ENCODE measurements at regions not wholly inside any gene's neighbourhood (a gene's known extent, or its start where the extent isn't known, plus 50 kb on each side); places are given as distances from the start of the nearest gene placed in this dataset.
A peak's percentile ranks its signal among the peaks of the same experiment; 100 is the strongest.
"Not testable (repeated sequence)": the region's sequence is repeated elsewhere in the genome, so short reads cannot be mapped to it uniquely, and the experiment has no call there.

DNA sequence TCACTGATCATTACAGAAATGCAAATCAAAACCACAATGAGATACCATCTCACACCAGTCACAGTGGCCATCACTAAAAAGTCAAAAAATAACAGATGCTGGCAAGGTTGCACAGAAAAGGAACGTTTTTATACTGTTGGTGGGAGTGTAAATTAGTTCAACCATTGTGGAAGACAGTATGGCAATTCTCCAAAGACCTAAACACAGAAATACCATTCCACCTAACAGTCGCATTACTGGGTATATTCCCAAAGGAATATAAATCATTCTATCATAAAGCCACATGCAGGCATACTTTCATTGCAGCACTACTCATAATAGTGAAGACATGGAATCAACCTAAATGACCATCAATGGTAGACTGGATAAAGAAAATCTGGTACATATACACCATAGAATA, 83.2 kb upstream of the ARID5B start:
- not testable (repeated sequence) for DNase-seq (ENCODE audit: low spot score)

DNA sequence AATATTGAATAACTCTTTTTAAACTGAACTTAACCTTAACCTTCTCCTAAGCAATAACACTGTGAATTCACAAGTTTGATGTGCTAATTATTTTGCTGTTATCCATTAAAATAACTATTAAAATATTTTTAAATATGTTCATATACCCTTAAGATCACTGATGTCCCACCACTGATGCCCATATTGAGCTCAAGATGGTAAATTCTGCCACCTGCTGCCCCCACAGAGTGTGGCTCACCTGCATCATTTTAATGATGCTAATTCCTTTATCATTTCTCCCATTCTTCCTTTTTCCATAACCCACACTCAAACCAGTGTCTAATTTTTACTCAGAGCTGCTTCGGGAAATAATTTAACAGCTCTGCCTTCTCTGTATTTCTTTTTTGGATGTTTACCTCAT, 82.3 kb upstream of the ARID5B start:
- no peak for DNase-seq (ENCODE audit: low spot score)

DNA sequence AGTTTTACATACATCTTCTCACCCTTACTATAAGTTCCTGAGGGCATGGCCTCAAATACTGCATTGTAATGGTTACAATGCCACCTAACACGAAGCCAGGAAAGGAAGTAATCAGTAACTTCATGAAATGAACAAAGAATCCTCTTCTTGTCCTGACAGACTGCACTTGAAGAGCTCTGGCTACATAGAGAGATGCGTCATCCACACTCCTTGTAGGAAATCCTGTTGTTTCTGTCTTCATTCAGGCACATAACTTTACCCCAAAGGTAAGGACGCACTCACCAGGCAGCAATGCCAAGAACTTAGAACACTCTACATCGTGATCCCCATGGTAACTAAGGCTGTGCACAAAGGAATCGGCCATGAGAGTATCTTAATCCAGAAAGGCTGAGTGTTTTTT, 80.3 kb upstream of the ARID5B start:
- DNase-seq (ENCODE audit: low spot score) = no peak

DNA sequence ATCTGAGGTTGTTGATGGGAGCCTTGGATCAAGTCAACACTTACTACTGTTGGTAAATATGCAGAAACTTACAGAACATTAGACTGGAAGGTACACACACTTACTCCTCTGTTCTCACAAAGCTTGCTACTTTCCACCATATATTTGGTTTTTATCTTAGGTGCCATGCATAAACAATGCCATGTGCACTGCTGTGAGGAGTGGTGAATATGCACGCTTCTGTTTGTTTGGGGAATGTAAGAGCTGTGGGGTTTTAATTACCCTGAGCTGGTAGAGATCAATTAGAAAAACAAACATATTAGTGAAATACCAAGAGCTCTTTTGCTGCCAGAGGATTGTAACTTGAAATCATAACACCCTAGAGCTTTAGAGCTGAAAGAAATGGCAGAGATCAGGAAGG, 79.8 kb upstream of the ARID5B start:
- DNase-seq (ENCODE audit: low spot score) = no peak

DNA sequence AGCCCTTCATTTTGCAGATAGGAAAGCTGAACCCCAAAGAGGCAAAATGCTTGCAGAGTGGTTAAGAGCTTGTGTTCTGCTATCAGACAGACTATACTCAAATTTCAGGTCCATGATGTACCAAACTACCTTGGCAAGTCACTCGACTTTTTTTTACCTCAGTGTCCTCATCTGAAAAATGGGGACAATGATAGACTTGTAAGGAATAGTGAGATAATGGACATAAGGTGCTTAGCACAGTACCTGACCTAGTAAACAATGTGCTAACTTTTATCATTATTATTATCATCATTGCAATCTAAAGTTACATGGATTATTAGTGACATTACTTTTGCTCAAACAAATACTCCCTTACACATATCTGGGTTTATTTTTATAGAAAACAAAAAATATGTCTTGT, 79.4 kb upstream of the ARID5B start:
- no peak for DNase-seq (ENCODE audit: low spot score)

DNA sequence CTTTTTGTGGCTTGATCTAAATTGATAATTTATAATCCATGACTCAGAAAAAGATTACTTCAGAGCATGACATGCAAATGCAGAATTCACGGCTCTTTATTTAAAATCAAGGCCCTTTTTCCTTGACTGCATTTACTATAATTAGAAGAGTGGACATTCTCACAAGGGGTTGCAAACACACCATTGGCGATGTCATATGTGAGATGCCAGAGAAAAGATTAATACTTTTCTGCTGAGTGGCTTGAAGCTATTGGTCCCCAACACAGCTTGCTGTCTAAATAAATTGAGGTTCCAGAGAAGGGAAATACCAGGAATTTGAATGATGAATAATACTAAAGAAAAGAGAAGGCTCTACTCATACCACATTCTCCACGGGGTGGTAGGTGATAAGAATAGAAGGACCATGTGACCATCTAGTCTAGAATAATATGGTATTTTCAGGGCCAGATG, 78.7 kb upstream of the ARID5B start:
- DNase-seq (ENCODE audit: low spot score) = peak; percentile 27

DNA sequence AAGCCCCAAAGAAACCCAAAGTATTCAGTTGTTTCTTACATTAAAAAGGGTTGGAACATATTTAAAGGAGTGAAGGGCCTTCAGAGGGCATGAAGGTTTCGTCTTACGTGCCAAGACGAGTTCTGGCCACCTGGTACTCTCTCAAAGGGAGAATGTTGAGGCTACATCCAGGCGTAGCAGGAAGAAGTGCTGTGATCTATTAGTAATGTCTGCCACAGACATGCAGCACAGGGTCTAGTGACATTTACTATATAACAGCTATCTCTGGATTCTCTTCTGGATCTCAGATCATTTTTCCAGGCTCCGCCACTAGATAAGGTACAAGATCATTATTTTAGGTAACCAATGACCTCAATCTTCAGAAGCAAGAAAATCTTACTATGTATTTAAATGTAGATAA, 76.5 kb upstream of the ARID5B start:
- DNase-seq (ENCODE audit: low spot score) = no peak

DNA sequence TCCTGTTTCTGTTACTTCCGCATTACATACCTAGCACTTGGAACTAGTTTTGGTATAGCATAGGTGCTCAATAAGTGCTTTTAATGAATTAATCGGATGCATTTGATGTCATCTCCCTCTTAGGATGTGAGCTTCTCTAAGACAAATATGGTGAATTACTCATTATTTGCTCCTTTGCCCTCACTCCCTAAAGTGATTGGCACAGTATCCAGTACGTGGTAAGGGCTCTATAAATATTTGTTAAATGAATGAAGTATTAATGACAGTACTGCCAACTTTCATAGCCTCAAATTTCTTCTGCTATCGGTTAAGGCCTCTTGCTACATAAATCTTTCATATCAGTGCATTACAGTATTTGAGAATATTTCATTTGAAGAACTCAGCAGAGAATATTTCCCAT, 75.9 kb upstream of the ARID5B start:
- no peak for DNase-seq (ENCODE audit: low spot score)

DNA sequence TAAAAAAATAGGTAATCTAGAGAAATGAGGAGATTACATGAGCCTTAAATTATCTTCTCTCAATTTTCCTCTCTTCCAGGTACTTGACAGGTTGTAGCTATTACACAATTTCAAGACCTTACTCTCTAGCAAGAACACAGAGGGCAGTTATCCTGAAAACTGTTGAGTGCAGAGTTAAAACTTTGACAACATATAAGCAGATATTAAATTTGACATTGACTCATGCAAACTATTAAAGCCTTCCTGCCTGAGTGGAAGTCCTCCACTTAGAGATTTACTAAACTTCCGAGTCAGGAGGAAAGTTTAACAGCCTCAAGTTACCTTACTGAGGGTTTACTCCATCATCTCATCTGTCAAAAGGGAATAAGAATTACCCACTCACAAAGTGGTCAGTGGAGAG, 73.5 kb upstream of the ARID5B start:
- no peak for DNase-seq (ENCODE audit: low spot score)

DNA sequence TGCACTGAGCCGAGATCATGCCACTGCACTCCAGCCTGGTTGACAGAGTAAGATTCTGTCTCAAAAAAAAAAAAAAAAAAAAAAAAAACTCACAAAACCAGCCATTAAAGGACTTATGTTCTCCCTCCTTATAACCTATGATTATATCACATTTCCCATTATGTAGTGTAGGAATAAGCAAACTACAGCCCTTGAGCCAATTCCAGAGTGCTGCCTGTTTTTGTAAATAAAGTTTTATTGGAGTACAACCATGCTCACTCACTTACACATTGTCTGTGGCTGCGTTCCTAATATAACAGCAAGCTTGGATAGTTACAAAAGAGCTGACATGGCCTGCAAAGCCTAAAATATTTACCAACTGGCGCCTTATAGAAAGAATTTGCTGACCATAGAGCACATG, 72.7 kb upstream of the ARID5B start:
- no peak for DNase-seq (ENCODE audit: low spot score)

DNA sequence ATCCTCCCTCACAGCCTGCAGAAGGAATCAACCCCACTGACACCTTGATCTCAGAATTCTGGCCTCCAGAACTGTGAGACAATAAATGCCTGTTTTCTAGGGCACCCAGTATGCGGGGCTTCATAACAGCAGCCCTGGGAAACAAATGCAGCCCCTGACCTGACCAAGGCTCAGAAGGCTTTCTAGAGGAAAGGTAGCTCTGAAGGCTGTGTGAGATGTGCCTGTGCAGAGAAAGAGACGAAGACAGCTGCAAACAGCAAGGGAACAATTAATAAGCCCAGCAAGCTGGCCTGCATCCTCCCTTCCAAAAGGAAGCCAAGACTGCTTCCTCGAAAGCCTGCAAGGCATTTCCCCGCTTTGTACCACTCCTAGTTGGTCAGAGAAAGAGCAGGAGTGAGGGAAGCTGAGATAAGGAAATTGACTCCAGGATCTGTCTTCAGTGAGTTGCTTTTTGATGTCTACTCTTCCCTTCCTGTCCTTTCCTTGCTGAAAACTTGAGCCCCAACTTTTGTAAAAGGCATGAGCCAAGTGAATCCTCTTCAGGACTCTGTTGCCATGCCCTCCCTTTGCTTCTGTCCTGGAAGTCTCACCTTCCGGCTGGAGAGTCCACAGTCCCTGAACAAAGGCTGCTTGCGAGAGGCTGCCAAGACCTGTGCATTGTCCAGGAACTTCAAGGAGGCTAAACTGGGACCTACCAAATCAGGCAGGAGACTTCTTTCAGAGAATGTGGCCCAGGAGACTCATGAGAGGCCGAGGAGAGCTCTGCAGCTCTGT, 71.2 kb upstream of the ARID5B start:
- no peak for DNase-seq (ENCODE audit: low spot score)

DNA sequence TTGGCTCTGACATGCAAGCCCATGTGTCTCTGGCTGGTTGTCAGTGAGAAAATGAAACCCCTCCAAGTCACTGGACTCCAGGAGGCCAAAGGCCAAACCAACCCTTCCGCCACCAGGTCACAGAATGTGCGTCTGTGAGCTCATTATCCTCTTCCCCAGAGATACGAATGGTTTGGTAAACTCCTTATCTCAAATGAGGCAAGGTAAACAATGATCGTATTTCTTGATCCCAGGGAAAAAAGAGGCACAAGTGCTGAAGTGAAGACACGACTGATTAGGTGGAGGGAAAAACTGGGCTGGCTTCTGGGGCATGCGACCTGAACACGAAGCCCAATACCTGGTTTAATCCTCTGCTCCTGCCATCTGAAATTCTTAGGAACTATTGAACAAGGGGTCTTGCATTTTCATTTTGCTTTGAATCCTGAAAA, 70.6 kb upstream of the ARID5B start:
- DNase-seq (ENCODE audit: low spot score) = no peak

DNA sequence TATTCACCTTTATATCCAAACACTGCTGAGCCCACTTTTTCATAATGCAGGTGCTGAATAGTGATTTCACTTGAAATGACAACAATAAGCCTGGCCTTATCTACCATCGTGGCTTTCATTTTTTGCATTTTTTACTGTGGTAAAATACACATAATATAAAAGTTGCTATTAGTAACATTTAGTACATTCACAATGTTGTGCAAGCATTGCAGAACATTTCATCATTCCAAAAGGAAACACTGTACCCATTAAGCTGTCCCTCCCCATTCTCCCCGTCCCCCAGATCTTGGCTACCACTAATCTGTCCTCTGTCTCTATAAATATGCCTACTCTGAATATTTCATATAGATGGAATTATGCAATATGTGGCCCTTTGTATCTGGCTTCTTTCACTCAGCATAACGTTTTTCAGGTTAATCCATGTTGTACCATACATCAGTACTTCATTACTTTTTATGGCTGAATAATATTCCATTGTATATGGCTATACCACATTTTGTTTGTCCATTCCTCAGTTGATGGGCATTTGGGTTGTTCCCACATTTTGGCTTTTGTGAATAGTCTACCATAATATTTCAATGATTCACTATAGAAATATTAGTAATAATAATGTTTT, 68.5 kb upstream of the ARID5B start:
- no peak for DNase-seq (ENCODE audit: low spot score)

DNA sequence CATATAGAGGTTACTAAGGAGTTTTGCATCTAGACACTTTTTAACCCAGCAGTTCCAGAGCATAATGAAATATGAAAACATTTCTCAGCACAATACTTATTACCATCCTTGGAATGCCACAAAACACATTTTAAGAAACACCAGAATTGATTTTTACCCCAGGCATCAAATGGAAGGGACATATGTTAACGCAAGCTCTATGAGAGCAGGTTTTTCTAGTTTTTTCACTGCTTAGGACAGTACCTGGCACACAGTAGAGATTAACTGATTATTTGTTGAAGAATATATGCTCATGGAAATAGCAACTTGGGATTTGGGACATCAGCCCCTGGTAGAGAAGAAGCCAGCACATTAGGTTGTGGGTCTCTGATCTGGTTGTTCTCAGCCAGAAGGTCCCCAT, 67.0 kb upstream of the ARID5B start:
- no peak for DNase-seq (ENCODE audit: low spot score)

DNA sequence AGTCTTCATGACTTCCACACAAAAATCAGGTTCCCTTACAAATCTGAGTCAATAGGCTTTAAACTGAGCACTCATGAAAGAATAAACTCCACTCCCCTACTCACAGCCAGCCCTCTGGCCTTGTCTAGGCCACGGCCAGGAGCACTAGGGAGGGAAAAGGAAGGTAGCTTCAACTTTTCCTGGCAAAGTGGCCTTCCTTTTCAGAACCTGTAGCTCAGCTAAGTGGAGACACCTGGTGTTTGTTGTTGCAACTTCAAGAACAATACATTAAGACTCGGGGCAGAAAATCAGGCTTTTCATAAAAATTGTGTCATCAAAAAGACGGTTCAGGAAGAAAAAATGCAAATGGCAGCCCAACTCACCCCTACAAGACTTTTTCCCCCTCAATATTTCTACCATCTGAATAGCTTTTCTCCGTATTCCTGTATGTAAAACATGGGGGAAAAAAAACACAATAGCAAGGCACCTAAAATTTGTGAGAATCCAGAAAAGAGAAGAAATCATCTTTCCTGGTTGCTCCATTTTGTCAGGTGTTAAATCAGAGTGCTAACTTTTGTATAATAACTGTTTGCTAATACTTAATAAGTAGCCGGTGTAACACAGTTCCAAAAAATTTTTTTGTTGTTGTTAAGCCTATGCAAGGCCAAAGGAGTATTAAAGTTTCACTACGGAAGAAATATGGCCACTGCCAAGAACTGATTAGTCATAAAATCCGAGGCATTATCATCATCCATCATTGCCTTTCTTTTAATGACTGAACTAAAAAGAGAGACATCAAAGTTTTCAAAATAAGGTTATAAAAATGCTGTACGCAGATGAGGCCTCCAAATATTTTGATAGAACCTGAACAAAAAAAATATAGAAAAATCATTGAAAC, 66.2 kb upstream of the ARID5B start:
- DNase-seq (ENCODE audit: low spot score) = peak; percentile 34

DNA sequence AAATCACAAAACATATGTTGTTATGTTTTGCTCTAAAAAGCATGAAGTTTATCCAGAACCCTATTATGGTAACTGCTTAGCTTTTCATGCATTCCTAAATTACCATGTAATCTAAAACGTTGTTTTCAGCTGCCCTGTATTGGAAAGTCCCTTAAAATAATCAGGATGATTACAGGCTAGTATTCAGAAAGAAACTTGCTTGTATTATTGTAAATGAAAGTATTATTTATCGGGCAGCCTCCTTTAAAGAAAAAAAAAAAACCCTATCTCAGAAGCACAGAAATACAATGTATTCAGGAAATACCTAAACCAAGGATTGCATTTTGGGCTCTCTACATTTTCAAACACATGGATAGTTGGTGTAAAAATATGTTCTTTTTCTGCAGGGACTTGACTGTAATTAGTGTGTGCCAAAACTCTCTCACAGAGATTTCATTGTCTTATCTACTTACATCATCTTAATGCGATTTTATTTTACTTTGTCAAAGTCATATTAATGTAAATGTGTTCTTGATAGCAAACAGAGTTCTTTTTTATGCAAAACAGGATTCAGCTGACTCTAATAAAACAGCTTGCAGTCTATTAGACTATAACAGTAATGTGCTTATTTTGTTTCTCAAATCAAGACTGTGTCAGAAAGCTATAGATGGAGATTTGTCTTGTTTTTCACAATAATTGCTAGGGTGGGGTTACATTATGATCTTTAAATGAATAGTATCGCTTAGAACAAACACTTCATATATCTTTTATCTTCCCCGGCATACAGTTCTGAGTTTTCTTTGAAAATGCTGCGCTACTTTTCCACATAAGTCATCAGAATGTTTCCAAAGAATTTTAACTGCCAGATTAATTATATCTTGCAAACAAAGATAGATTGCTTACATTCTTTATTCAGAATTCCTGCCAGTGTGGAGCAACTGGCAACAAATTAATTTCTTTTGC, 65.3 kb upstream of the ARID5B start:
- DNase-seq (ENCODE audit: low spot score) = peak; percentile 8

DNA sequence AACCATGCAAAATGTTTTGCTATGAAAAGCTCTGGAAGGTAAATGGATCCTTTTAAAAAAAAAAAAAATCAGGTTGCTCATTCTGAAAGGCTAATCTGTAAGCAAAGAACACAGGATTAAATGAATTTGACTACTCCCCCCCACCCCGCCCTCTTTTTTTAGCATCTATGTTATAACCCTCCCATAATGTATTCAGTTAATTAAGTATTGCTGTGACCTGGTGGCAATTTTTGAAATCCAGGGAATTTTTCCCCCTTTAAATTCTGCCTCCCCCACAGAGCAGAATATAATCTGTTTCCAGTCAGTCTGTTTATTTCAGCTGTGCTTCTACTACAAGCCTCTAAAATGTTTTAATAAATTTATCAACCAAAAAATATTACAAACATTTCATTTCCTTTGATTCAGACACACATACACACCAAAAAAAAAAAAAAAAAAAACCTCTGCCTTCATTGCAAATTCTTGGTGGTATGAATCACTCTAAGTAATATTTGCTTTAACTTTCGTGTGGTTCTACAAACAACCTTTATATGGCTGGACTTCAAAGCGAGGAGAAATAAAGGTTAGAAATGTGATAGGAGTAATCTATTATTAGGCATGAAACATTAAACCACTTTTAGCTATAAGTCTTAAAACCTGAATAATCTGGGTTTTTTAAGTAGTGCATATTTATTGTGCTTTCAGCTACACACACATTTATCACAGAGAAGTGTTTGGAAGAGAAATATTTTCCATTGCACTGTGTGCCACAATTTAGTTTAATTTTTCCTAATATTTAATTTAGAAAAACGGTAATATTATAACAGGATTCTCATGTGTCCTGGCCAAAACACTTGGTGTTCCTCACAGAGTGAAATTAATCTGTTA, 64.4 kb upstream of the ARID5B start:
- peak; percentile 54 for DNase-seq (ENCODE audit: low spot score)

DNA sequence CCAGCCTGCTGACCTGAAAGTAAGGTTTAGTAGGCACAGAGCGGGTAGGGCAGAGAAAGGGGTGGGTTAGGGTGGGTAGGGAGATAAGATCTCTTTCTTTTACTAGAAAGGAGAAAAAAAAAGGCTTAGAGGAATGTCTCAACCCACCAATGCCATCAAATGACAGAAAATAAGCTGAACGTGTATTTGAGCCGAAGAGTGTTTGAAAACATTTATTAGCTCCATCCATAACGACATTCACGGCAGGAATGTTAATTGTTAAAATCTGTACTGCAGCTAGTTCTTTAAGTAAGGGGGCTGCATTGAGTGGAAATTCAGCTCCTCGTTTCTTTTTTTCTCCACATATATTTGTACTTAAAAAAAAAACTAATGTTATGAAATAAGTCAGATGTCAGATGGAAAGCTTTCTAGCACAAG, 63.7 kb upstream of the ARID5B start:
- no peak for DNase-seq (ENCODE audit: low spot score)

DNA sequence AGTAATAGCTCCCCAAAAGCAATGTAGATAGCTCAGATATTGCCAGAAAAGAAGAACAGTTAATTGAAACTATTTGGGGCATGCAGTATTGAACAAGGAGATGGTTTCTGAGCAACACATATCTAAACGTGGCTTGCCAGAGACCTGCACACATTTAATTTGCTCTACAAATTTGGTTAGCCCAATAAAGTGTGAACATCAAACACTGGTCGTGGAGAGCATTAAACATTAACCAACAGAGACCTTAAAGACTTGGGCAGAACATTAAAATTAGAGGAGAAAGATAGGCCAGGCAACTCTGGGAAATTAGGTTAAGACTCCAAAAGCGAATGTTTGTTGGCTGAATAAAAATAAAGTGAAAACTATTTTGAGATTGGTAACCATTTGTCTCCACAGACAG, 61.6 kb upstream of the ARID5B start:
- no peak for DNase-seq (ENCODE audit: low spot score)

DNA sequence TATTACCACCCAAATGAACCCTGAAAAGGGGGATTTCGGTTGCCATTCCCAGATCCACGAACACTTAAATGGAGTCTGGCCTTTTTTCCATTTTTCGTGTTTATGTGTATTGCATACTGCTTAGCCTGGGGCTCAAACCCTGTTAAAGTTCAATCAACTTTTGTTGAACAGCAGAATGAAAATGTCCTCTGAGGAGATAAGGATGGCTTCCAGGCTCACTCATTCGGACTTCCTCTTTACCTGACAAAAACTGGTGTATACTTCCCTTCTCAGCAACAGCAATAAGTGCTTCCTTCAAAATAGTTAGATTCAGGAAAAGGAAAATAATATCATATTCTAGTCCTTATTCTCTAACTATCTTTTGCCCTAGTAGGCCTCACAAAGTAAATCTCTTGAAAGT, 61.1 kb upstream of the ARID5B start:
- DNase-seq (ENCODE audit: low spot score) = no peak

Data from AG08395 (cell line).